ENCODE measurements at regions not wholly inside any gene's neighbourhood (a gene's known extent, or its start where the extent isn't known, plus 50 kb on each side); places are given as distances from the start of the nearest gene placed in this dataset.

DNA sequence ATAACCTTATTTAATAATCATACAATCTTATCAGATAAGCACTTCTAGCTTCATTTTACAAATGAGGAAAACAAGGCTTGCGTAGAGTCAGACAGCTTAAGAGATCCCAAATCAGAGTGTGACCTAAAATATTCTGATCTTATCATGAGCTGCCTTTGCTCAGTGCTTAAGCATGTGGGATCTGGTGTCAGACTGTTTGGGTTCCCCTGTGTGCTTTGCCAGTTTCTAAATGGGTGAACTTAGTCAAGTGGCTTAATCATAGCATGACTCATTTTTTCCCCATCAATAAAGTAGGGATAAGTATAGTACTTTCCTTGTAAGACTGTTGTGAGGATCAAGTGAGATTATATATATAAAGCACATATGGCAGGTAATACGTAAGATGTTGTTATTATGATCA lies 612.6 kb upstream of the C16orf82 start:
- Histone ChIP-seq H3K79me2 (ENCODE audit: insufficient read depth, low read depth) (no peaks in the 10 kb centered on the region), H3K27me3 (ENCODE audit: insufficient read depth, low read depth) (no peaks in the 10 kb centered on the region), H3K36me3 (ENCODE audit: insufficient read depth) (no peaks in the 10 kb centered on the region), H3K9ac (no peak overlapping the region), H2AFZ (ENCODE audit: low read depth) (no peak overlapping the region), H4K20me1 (ENCODE audit: insufficient read depth) (no peaks in the 10 kb centered on the region), H3K4me2 (no peak overlapping the region), H3K27ac (no peak overlapping the region), H3K4me1 (ENCODE audit: low read depth, poor library complexity, severe bottlenecking) (no peaks in the 10 kb centered on the region), H3K4me3 (IDR thresholded peaks at IDR 0.05; ENCODE audit: insufficient read depth, low read depth, low read length) (no peak overlapping the region)
- TF ChIP-seq, protein P1, sequence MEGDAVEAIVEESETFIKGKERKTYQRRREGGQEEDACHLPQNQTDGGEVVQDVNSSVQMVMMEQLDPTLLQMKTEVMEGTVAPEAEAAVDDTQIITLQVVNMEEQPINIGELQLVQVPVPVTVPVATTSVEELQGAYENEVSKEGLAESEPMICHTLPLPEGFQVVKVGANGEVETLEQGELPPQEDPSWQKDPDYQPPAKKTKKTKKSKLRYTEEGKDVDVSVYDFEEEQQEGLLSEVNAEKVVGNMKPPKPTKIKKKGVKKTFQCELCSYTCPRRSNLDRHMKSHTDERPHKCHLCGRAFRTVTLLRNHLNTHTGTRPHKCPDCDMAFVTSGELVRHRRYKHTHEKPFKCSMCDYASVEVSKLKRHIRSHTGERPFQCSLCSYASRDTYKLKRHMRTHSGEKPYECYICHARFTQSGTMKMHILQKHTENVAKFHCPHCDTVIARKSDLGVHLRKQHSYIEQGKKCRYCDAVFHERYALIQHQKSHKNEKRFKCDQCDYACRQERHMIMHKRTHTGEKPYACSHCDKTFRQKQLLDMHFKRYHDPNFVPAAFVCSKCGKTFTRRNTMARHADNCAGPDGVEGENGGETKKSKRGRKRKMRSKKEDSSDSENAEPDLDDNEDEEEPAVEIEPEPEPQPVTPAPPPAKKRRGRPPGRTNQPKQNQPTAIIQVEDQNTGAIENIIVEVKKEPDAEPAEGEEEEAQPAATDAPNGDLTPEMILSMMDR (conservative IDR thresholded peaks at IDR 0.05; ENCODE audit: low read depth, low read length), result no peak

DNA sequence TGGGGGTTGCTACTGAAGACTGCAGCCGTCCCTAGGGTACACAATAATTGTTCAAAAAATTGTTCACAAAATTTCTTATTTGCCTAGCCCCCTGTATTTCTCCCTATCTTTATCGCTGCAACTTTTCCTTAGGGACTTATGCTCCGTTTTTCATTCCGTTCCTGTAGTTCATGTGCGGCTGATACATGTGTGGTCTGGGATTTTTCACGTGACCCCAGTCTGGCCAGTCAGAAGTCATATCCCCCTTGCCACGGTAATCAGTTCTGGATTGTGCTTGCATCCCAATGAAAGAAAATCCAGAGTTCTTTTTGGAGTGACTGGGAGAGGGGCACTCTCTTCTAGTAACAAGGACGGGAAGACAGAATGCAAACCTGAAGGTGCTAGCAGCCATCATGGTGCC lies 610.7 kb upstream of the C16orf82 start:
- no peaks in the 10 kb centered on the region for H4K20me1 ChIP-seq (ENCODE audit: insufficient read depth)
- H3K4me3 ChIP-seq (IDR thresholded peaks at IDR 0.05; ENCODE audit: insufficient read depth, low read depth, low read length), result no peak overlapping the region
- no peak overlapping the region for H2AFZ ChIP-seq (ENCODE audit: low read depth)
- H3K4me2 ChIP-seq, result no peak overlapping the region
- TF ChIP-seq, protein P1 (conservative IDR thresholded peaks at IDR 0.05; ENCODE audit: low read depth, low read length), result no peak
- H3K27ac ChIP-seq, result no peak overlapping the region
- no peaks in the 10 kb centered on the region for H3K27me3 ChIP-seq (ENCODE audit: insufficient read depth, low read depth)
- no peaks in the 10 kb centered on the region for H3K79me2 ChIP-seq (ENCODE audit: insufficient read depth, low read depth)
- no peaks in the 10 kb centered on the region for H3K4me1 ChIP-seq (ENCODE audit: low read depth, poor library complexity, severe bottlenecking)
- no peak overlapping the region for H3K9ac ChIP-seq
- H3K36me3 ChIP-seq (ENCODE audit: insufficient read depth), result no peaks in the 10 kb centered on the region

GRCh38 chr16:26457095-26457494 lies 609.6 kb upstream of the C16orf82 start:
- Histone ChIP-seq H2AFZ (ENCODE audit: low read depth) (no peak overlapping the region), H3K27ac (no peak overlapping the region), H3K79me2 (ENCODE audit: insufficient read depth, low read depth) (no peaks in the 10 kb centered on the region), H3K27me3 (ENCODE audit: insufficient read depth, low read depth) (no peaks in the 10 kb centered on the region), H4K20me1 (ENCODE audit: insufficient read depth) (no peaks in the 10 kb centered on the region), H3K4me1 (ENCODE audit: low read depth, poor library complexity, severe bottlenecking) (no peaks in the 10 kb centered on the region), H3K4me2 (no peak overlapping the region), H3K4me3 (IDR thresholded peaks at IDR 0.05; ENCODE audit: insufficient read depth, low read depth, low read length) (no peak overlapping the region), H3K9ac (no peak overlapping the region), H3K36me3 (ENCODE audit: insufficient read depth) (no peaks in the 10 kb centered on the region)
- TF ChIP-seq, protein P1 (conservative IDR thresholded peaks at IDR 0.05; ENCODE audit: low read depth, low read length), result no peak

GRCh38 chr16:26457882-26458281 lies 608.8 kb upstream of the C16orf82 start:
- TF ChIP-seq, protein P1 (conservative IDR thresholded peaks at IDR 0.05; ENCODE audit: low read depth, low read length), result no peak
- Histone ChIP-seq H3K27me3 (ENCODE audit: insufficient read depth, low read depth) (no peaks in the 10 kb centered on the region), H3K27ac (no peak overlapping the region), H3K4me1 (ENCODE audit: low read depth, poor library complexity, severe bottlenecking) (no peaks in the 10 kb centered on the region), H3K36me3 (ENCODE audit: insufficient read depth) (no peaks in the 10 kb centered on the region), H2AFZ (ENCODE audit: low read depth) (no peak overlapping the region), H3K9ac (no peak overlapping the region), H3K4me2 (no peak overlapping the region), H3K79me2 (ENCODE audit: insufficient read depth, low read depth) (no peaks in the 10 kb centered on the region), H4K20me1 (ENCODE audit: insufficient read depth) (no peaks in the 10 kb centered on the region), H3K4me3 (IDR thresholded peaks at IDR 0.05; ENCODE audit: insufficient read depth, low read depth, low read length) (no peak overlapping the region)
